Thoracic aorta (tissue), 2 donors: ENCODE measurements at regions not wholly inside any gene's neighbourhood (a gene's known extent, or its start where the extent isn't known, plus 50 kb on each side); places are given as distances from the start of the nearest gene placed in this dataset.

Experiments used
- ATAC-seq: fragments of 150-250 bp; one replicate; pipeline ENCODE4 v1.8.0; 2017; ENCODE audit warnings: low read depth; ENCODE audit not compliant: insufficient number of reproducible peaks, low FRiP score
- DNase-seq: peaks from one replicate; pipeline ENCODE4 v3.0.0-alpha.2; 2020; ENCODE audit warnings: low spot score
- H3K27ac ChIP-seq, 2 donors: fragments of 200-600 bp; sonication (generic); 1 replicate in 1 of 2; 2 replicates in 1 of 2; pipeline ENCODE4 v1.5.1; 2016; ENCODE audit warnings: mild to moderate bottlenecking in 2 of 2, moderate library complexity in 2 of 2
- H3K27me3 ChIP-seq: fragments of 200-600 bp; sonication (generic); replicated peaks from 2 replicates; pipeline ENCODE4 v1.6.0; 2016; ENCODE audit warnings: mild to moderate bottlenecking; ENCODE audit not compliant: insufficient read depth
- H3K36me3 ChIP-seq: fragments of 200-600 bp; sonication (generic); one replicate; pipeline ENCODE4 v1.5.1; 2016
- H3K4me1 ChIP-seq, 2 donors: fragments of 200-600 bp; sonication (generic); 1 replicate in 1 of 2; 2 replicates in 1 of 2; pipeline versions ENCODE4 v1.5.1 to v1.6.0; 2016; ENCODE audit warnings: low read depth in 2 of 2, mild to moderate bottlenecking in 1 of 2; ENCODE audit not compliant: control insufficient read depth in 1 of 2
- H3K4me3 ChIP-seq: fragments of 200-600 bp; sonication (generic); 2 replicates; pipeline ENCODE4 v1.5.1; 2016; ENCODE audit warnings: mild to moderate bottlenecking
- H3K9me3 ChIP-seq: fragments of 200-600 bp; sonication (generic); 2 replicates; pipeline ENCODE4 v1.5.1; 2016
- CTCF ChIP-seq: fragments of 200-600 bp; sonication (generic); IDR thresholded peaks from one replicate; pipeline ENCODE4 v1.5.1; 2019; ENCODE audit warnings: antibody characterized with exemption

- H3K27ac ChIP-seq: no peak overlapping the region
- no peaks in the 10 kb centered on the region for H3K9me3 ChIP-seq
- no peak overlapping the region for H3K4me3 ChIP-seq
- no peaks in the 10 kb centered on the region for H3K4me1 ChIP-seq
- no peak for DNase-seq
- no peaks in the 10 kb centered on the region for H3K36me3 ChIP-seq
- no peaks in the 10 kb centered on the region for H3K27me3 ChIP-seq
- no peak for ATAC-seq
- no peak for TF ChIP-seq CTCF
Measured at GRCh38 chr10:1895691-1896090, 158.4 kb upstream of the ADARB2 start.

GRCh38 chr10:1894912-1895311, 157.6 kb upstream of the ADARB2 start:
- Histone ChIP-seq H3K36me3 (no peaks in the 10 kb centered on the region), H3K4me3 (no peak overlapping the region), H3K27me3 (no peaks in the 10 kb centered on the region), H3K9me3 (no peaks in the 10 kb centered on the region), H3K4me1 (no peaks in the 10 kb centered on the region), H3K27ac (no peak overlapping the region)
- TF ChIP-seq CTCF: no peak
- ATAC-seq (no peak), DNase-seq (no peak)

GRCh38 chr10:1893941-1894340, 156.6 kb upstream of the ADARB2 start:
- Histone ChIP-seq H3K4me1 (no peaks in the 10 kb centered on the region), H3K36me3 (no peaks in the 10 kb centered on the region), H3K27me3 (no peaks in the 10 kb centered on the region), H3K4me3 (no peak overlapping the region), H3K27ac (no peak overlapping the region), H3K9me3 (no peaks in the 10 kb centered on the region)
- no peak for TF ChIP-seq CTCF
- ATAC-seq: no peak
- no peak for DNase-seq

- no peak for ATAC-seq
- Histone ChIP-seq H3K27ac (no peak overlapping the region), H3K9me3 (no peaks in the 10 kb centered on the region), H3K4me1 (no peaks in the 10 kb centered on the region), H3K4me3 (no peak overlapping the region), H3K36me3 (no peaks in the 10 kb centered on the region), H3K27me3 (no peaks in the 10 kb centered on the region)
- TF ChIP-seq CTCF: no peak
- no peak for DNase-seq
Measured at GRCh38 chr10:1886039-1886438, 148.7 kb upstream of the ADARB2 start.

GRCh38 chr10:1882728-1883127, 145.4 kb upstream of the ADARB2 start:
- no peak for DNase-seq
- no peaks in the 10 kb centered on the region for H3K27me3 ChIP-seq
- no peak for TF ChIP-seq CTCF
- no peak overlapping the region for H3K4me3 ChIP-seq
- ATAC-seq: no peak
- H3K27ac ChIP-seq: no peak overlapping the region
- H3K9me3 ChIP-seq: no peaks in the 10 kb centered on the region
- no peaks in the 10 kb centered on the region for H3K4me1 ChIP-seq
- H3K36me3 ChIP-seq: no peaks in the 10 kb centered on the region
